ENCODE measurements at regions not wholly inside any gene's neighbourhood (a gene's known extent, or its start where the extent isn't known, plus 50 kb on each side); places are given as distances from the start of the nearest gene placed in this dataset.

GRCh38 chr18:77679869-77680268 is 430.2 kb downstream of the GALR1 start:
- H3K4me1 Mint-ChIP-seq (ENCODE audit: low read depth): no peaks in the 10 kb centered on the region
- H3K9me3 Mint-ChIP-seq: no peaks in the 10 kb centered on the region
- no peaks in the 10 kb centered on the region for H3K27me3 Mint-ChIP-seq (ENCODE audit: low read depth)
- H3K27ac Mint-ChIP-seq: no peak overlapping the region
- no peaks in the 10 kb centered on the region for H3K36me3 Mint-ChIP-seq (ENCODE audit: insufficient read depth in 2 of 2)
- H3K4me3 Mint-ChIP-seq: no peak overlapping the region
- ATAC-seq (replicated peaks in 1 of 2) (no peak), DNase-seq (no peak)

DNA sequence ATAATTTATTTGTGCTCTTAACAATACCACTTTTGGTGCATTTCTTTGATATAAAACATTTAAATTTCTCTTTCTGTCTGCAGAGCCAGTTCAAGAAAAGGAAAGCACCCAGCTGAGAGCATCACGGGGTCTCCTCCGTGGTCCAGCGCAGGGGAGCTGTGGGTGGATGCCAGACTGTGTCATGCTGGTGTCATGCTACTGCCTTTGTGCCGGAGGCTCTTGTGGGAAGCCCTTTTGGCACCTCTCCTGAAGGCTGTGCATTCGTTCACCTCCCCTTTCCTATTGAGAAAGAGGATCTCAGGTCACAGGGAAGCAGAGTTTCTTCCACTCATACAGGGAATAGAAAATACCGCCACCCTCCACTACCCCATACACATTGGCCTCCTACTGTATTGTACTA is 450.4 kb downstream of the GALR1 start:
- no peak overlapping the region for H3K4me3 Mint-ChIP-seq
- no peaks in the 10 kb centered on the region for H3K9me3 Mint-ChIP-seq
- no peaks in the 10 kb centered on the region for H3K36me3 Mint-ChIP-seq (ENCODE audit: insufficient read depth in 2 of 2)
- no peaks in the 10 kb centered on the region for H3K4me1 Mint-ChIP-seq (ENCODE audit: low read depth)
- ATAC-seq (replicated peaks in 1 of 2) (no peak), DNase-seq (no peak)
- H3K27ac Mint-ChIP-seq: no peak overlapping the region
- peaks cover 8% of the 10 kb centered on the region for H3K27me3 Mint-ChIP-seq (ENCODE audit: low read depth)

DNA sequence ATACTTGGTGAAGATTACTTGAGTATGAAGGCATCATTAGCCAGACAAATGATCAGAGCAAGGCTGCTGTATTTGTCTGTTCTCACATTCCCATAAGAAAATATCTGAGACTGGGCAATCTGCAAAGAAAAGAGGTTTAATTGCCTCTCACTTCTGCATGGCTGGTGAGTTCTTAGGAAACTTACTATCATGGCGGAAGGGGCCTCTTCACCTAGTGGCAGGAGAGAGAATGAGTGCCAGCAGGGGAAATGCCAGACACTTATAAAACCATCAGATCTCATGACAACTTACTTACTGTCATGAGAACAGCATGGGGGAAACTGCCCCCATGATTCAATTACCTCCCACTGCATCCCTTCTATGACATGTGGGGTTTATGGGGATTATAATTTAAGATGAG is 452.3 kb downstream of the GALR1 start:
- H3K36me3 Mint-ChIP-seq (ENCODE audit: insufficient read depth in 2 of 2): no peaks in the 10 kb centered on the region
- no peak for ATAC-seq (replicated peaks in 1 of 2)

GRCh38 chr18:77702686-77703085 is 453.0 kb downstream of the GALR1 start:
- Mint-ChIP-seq H3K4me1 (ENCODE audit: low read depth) (no peaks in the 10 kb centered on the region), H3K27ac (no peak overlapping the region), H3K27me3 (ENCODE audit: low read depth) (peaks cover 14% of the 10 kb centered on the region), H3K9me3 (no peaks in the 10 kb centered on the region), H3K36me3 (ENCODE audit: insufficient read depth in 2 of 2) (no peaks in the 10 kb centered on the region), H3K4me3 (no peak overlapping the region)
- DNase-seq (no peak), ATAC-seq (replicated peaks in 1 of 2) (no peak)

More for the DNA sequence above, 452.3 kb downstream of the GALR1 start:
- Mint-ChIP-seq H3K4me3 (no peak overlapping the region), H3K4me1 (ENCODE audit: low read depth) (no peaks in the 10 kb centered on the region), H3K9me3 (no peaks in the 10 kb centered on the region), H3K27ac (no peak overlapping the region), H3K27me3 (ENCODE audit: low read depth) (peaks cover 14% of the 10 kb centered on the region)
- DNase-seq: no peak

DNA sequence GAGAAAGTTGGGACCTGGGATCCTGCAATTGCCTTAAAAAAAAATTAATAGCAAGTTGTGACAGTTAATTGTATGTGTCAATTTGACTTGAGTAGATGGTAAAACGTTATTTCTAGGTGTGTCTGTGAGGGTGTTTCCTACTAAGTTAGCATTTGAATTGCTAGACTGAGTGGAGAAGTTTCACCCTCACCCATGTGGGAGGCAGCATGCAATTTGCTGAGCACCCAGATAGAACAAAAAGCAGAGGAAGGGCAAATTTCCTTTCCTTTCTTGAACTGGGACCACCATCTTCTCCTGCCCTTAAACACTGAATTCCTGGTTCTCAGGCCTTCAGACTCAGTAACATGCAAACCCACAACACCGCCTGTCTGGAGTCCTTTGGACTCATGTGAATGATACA is 455.7 kb downstream of the GALR1 start:
- no peak overlapping the region for H3K4me3 Mint-ChIP-seq
- DNase-seq: no peak
- H3K27ac Mint-ChIP-seq: no peak overlapping the region
- H3K9me3 Mint-ChIP-seq: no peaks in the 10 kb centered on the region
- peaks cover 22% of the 10 kb centered on the region for H3K27me3 Mint-ChIP-seq (ENCODE audit: low read depth)
- ATAC-seq (replicated peaks in 1 of 2): no peak
- H3K4me1 Mint-ChIP-seq (ENCODE audit: low read depth): no peaks in the 10 kb centered on the region
- no peaks in the 10 kb centered on the region for H3K36me3 Mint-ChIP-seq (ENCODE audit: insufficient read depth in 2 of 2)

DNA sequence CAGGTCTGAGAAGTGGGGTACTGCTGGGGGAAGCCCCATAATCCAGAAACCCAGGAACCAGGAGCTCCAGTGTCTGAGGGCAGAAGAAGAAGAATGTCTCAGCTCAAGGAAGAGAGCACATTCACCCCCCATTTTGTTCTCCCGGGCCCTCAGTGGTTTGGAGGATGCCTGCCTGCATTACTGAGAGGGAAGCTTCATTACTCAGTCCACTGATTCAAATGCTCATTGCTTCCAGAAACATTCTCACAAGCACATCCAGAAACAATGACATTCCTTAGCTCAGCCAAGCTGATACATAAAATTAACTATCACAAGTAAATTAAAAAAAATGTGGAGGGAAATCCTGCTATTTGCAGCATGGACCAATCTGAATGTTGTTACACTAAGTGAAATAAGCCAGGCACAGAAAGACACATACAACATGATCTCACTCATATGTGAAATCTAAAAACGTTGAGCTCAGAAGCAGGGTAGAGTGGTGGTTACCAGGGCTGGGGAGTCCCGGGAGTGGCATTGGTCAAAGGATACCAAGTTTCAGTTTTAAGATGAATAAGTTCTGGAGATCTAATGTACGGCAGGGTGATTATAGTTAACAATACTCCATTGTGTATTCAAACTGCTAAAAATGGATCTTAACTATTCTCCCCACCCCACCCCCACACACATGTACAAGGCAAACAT is 459.3 kb downstream of the GALR1 start:
- no peak for DNase-seq
- no peaks in the 10 kb centered on the region for H3K36me3 Mint-ChIP-seq (ENCODE audit: insufficient read depth in 2 of 2)
- H3K27ac Mint-ChIP-seq: no peak overlapping the region
- no peaks in the 10 kb centered on the region for H3K4me1 Mint-ChIP-seq (ENCODE audit: low read depth)
- no peaks in the 10 kb centered on the region for H3K9me3 Mint-ChIP-seq
- no peak overlapping the region for H3K4me3 Mint-ChIP-seq
- peaks cover 16% of the 10 kb centered on the region for H3K27me3 Mint-ChIP-seq (ENCODE audit: low read depth)
- ATAC-seq (replicated peaks in 1 of 2): peak in 1 of 2 donors; percentile 33

DNA sequence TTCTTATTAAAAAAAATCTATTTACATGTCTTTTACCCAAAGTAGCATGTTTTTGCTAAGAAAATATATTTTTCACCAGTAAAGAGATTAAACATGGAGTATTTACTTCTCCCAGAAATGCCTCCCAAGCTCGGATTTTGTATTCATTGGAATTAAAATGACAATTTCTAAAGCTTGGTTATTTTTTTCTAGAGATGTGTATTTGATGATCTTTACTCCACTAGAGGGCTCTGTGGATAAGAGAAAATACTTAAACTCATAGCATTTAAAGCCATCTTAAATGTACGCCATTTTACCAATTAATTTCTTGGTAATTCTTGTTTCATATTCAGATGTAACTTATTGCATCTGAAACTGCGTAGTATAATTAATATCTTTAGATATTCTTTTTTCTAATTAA is 461.4 kb downstream of the GALR1 start:
- no peak for ATAC-seq (replicated peaks in 1 of 2)
- no peaks in the 10 kb centered on the region for H3K4me1 Mint-ChIP-seq (ENCODE audit: low read depth)
- no peak overlapping the region for H3K4me3 Mint-ChIP-seq
- H3K36me3 Mint-ChIP-seq (ENCODE audit: insufficient read depth in 2 of 2): no peaks in the 10 kb centered on the region
- H3K9me3 Mint-ChIP-seq: no peaks in the 10 kb centered on the region
- no peak overlapping the region for H3K27ac Mint-ChIP-seq
- DNase-seq: no peak
- peaks cover 11% of the 10 kb centered on the region for H3K27me3 Mint-ChIP-seq (ENCODE audit: low read depth)

DNA sequence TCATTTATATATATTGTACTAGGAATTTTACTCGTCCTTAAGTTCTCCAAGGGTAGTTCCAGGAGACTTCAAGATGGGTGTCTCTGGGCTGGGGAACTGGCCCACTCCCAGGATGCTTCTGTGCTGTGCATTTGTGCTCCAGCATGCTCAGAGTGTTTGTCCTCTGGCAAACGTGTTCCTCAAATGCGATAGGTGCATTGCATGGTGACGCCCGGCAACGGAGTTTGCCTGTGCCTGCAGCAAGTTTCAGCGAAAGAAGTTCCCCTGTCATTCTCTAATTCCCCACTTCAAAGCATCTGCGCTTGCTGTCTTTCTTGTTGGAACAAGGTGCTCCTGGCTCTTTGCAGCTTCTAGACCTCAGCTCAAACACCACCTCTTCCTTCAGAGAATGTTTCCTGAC is 465.1 kb downstream of the GALR1 start:
- DNase-seq (no peak), ATAC-seq (replicated peaks in 1 of 2) (no peak)
- H3K36me3 Mint-ChIP-seq (ENCODE audit: insufficient read depth in 2 of 2): no peaks in the 10 kb centered on the region
- H3K27me3 Mint-ChIP-seq (ENCODE audit: low read depth): peaks cover 8% of the 10 kb centered on the region
- no peak overlapping the region for H3K4me3 Mint-ChIP-seq
- H3K9me3 Mint-ChIP-seq: no peaks in the 10 kb centered on the region
- no peaks in the 10 kb centered on the region for H3K4me1 Mint-ChIP-seq (ENCODE audit: low read depth)
- H3K27ac Mint-ChIP-seq: no peak overlapping the region

GRCh38 chr18:77716282-77716681 is 466.6 kb downstream of the GALR1 start:
- ATAC-seq (replicated peaks in 1 of 2) (no peak), DNase-seq (no peak)
- Mint-ChIP-seq H3K36me3 (ENCODE audit: insufficient read depth in 2 of 2) (no peaks in the 10 kb centered on the region), H3K9me3 (no peaks in the 10 kb centered on the region), H3K27ac (no peak overlapping the region), H3K27me3 (ENCODE audit: low read depth) (no peaks in the 10 kb centered on the region), H3K4me1 (ENCODE audit: low read depth) (no peaks in the 10 kb centered on the region), H3K4me3 (no peak overlapping the region)

DNA sequence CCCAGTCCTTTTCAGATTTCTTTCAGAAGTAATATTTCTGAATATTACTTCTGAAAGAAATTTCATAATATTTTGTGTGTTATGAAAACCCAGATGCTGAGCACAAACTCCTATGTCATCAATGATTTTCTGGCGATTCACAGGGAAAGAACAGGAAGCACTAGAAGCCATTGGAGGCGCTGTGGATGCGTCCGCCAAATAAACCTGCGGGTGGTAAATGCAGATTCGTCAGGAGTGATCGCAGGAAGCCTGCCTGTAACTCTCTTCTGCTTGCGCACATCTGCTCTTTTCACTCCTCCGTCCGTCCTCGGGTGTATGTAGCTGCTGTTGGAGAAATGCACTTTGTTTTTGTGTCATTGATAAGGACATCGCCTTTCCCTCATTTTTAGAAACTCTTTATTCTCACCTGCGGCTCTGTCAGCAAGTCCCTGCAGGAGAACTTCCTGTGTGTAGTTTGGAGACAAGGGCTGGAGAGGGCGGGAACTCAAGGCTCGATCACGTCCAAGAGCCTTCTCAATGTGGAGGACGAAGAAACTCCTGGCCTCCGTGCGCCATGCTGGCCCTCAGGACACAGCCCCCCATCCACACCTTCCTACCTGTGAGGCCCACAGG is 483.8 kb downstream of the GALR1 start:
- H3K27ac Mint-ChIP-seq: no peak overlapping the region
- H3K36me3 Mint-ChIP-seq (ENCODE audit: insufficient read depth in 2 of 2): no peaks in the 10 kb centered on the region
- no peaks in the 10 kb centered on the region for H3K4me1 Mint-ChIP-seq (ENCODE audit: low read depth)
- no peaks in the 10 kb centered on the region for H3K9me3 Mint-ChIP-seq
- no peak for DNase-seq
- H3K4me3 Mint-ChIP-seq: no peak overlapping the region
- peaks cover 16% of the 10 kb centered on the region for H3K27me3 Mint-ChIP-seq (ENCODE audit: low read depth)
- ATAC-seq (replicated peaks in 1 of 2): no peak

DNA sequence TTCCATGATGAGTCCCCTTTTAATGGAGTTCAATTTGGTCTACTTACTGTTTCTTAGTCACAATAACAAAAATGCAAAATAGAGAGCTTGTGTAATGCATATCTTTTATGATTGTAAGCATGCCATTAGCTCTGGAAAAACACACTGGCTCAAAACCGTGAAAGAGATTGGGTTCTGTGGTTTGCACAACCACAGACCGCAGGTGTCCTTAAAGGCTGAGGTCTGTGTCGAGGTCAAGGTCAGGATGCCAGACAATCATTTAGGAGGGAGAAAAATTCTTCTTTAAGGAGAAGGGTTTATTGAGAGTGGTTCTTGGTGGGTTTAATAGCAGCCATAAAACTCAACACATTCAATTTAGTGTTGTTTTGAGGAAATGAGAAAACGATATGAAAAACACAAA is 487.2 kb downstream of the GALR1 start:
- Mint-ChIP-seq H3K36me3 (ENCODE audit: insufficient read depth in 2 of 2) (no peaks in the 10 kb centered on the region), H3K4me1 (ENCODE audit: low read depth) (no peaks in the 10 kb centered on the region), H3K27ac (no peak overlapping the region), H3K4me3 (no peak overlapping the region), H3K27me3 (ENCODE audit: low read depth) (peaks cover 12% of the 10 kb centered on the region), H3K9me3 (no peaks in the 10 kb centered on the region)
- no peak for DNase-seq
- ATAC-seq (replicated peaks in 1 of 2): no peak

GRCh38 chr18:77737405-77737804 is 487.8 kb downstream of the GALR1 start:
- Mint-ChIP-seq H3K27me3 (ENCODE audit: low read depth) (peaks cover 12% of the 10 kb centered on the region), H3K36me3 (ENCODE audit: insufficient read depth in 2 of 2) (no peaks in the 10 kb centered on the region), H3K4me1 (ENCODE audit: low read depth) (no peaks in the 10 kb centered on the region), H3K27ac (no peak overlapping the region), H3K4me3 (no peak overlapping the region), H3K9me3 (no peaks in the 10 kb centered on the region)
- no peak for DNase-seq
- ATAC-seq (replicated peaks in 1 of 2): no peak

DNA sequence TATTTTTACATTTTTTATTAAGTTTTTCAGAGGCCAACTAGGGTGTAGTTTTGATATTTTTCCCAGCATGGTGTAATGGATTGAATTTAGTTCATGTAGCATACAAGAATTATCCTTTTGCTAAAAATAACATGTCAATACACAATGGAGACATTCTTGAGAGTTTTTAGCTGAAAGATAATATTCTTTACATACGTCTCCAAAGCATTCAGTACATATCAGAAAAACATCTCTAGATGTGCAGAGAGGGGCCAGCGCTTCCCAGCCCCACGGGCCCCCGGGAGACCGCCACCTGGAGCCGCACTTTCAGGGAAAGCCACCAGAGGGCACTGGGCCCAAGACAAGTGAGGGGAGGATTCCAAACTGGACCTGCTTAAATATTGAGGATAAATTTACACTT is 499.4 kb downstream of the GALR1 start:
- H3K36me3 Mint-ChIP-seq (ENCODE audit: insufficient read depth in 2 of 2): no peaks in the 10 kb centered on the region
- no peaks in the 10 kb centered on the region for H3K9me3 Mint-ChIP-seq
- H3K27me3 Mint-ChIP-seq (ENCODE audit: low read depth): no peaks in the 10 kb centered on the region
- no peak for ATAC-seq (replicated peaks in 1 of 2)
- no peak overlapping the region for H3K27ac Mint-ChIP-seq
- peak in 1 of 2 donors; percentile 7 for DNase-seq
- H3K4me1 Mint-ChIP-seq (ENCODE audit: low read depth): no peaks in the 10 kb centered on the region
- H3K4me3 Mint-ChIP-seq: no peak overlapping the region

- DNase-seq: no peak
- Mint-ChIP-seq H3K36me3 (ENCODE audit: insufficient read depth in 2 of 2) (no peaks in the 10 kb centered on the region), H3K4me3 (no peak overlapping the region), H3K4me1 (ENCODE audit: low read depth) (no peaks in the 10 kb centered on the region), H3K9me3 (no peaks in the 10 kb centered on the region), H3K27ac (no peak overlapping the region), H3K27me3 (ENCODE audit: low read depth) (no peaks in the 10 kb centered on the region)
- ATAC-seq (replicated peaks in 1 of 2): no peak
Measured at GRCh38 chr18:77750006-77750405, 500.4 kb downstream of the GALR1 start.

All from activated T-cell treated with anti-CD3 and anti-CD28 coated beads, Interleukin-2, amount 50 U/mL, for 72 hours (primary cell).